AG04450 (cell line): ENCODE measurements at regions not wholly inside any gene's neighbourhood (a gene's known extent, or its start where the extent isn't known, plus 50 kb on each side); places are given as distances from the start of the nearest gene placed in this dataset.
A peak's percentile ranks its signal among the peaks of the same experiment; 100 is the strongest.

Source experiments
- CTCF ChIA-PET: fragments of 300-600, 350-600 bp; formaldehyde crosslinking; extraction: SDS; loops from one replicate; lab custom pipeline; 2022; ENCODE audit warnings: antibody characterized with exemption, inconsistent platforms; lab: Charles Lee
- POLR2A ChIA-PET: fragments of 350-600 bp; formaldehyde crosslinking; extraction: SDS; loops from one replicate; lab custom pipeline; 2021; ENCODE audit warnings: antibody characterized with exemption, inconsistent platforms; lab: Yijun Ruan, JAX
- DNase-seq: peaks from one replicate; pipeline ENCODE4 v3.0.0-alpha.2; 2011; ENCODE audit warnings: low read depth, low spot score
- H3K27ac ChIP-seq: one replicate; pipeline ENCODE4 v1.5.1; 2012; ENCODE audit warnings: low read depth, low read length, control low read depth
- H3K27me3 ChIP-seq: one replicate; pipeline ENCODE4 v1.6.0; 2012; ENCODE audit warnings: low read length; ENCODE audit not compliant: control insufficient read depth, insufficient read depth
- H3K4me3 ChIP-seq: 2 replicates; pipeline ENCODE4 v1.5.1; 2011; ENCODE audit warnings: mild to moderate bottlenecking, low read depth, low read length, control low read depth
- H3K9me3 ChIP-seq: 2 replicates; pipeline ENCODE4 v1.5.1; 2012; ENCODE audit warnings: low read length; ENCODE audit not compliant: control insufficient read depth, insufficient read depth
- CTCF ChIP-seq: IDR thresholded peaks from 2 replicates; pipeline ENCODE4 v1.5.1; 2011; ENCODE audit warnings: low read depth, low read length, control low read depth, inconsistent platforms

GRCh38 chr2:157093666-157094065 lies 163.8 kb upstream of the GALNT5 start:
- CTCF ChIA-PET = interaction anchor here (0.9 to 1.0 kb wide), 3 partner anchors 57 to 759 kb away, joined by 3 to 5 read pairs (median 4); no protein-coding TSS in a partner anchor

GRCh38 chr2:157105372-157105771 lies 152.1 kb upstream of the GALNT5 start:
- CTCF ChIA-PET = no interaction called here
- no peak for DNase-seq
- Histone ChIP-seq H3K27ac (no peak overlapping the region), H3K4me3 (no peak overlapping the region), H3K27me3 (no peaks in the 10 kb centered on the region), H3K9me3 (no peaks in the 10 kb centered on the region)
- TF ChIP-seq CTCF = no peak
- POLR2A ChIA-PET = no interaction called here

More at GRCh38 chr2:157093666-157094065, 163.8 kb upstream of the GALNT5 start:
- Histone ChIP-seq H3K4me3 (no peak overlapping the region), H3K9me3 (no peaks in the 10 kb centered on the region), H3K27me3 (no peaks in the 10 kb centered on the region), H3K27ac (no peak overlapping the region)
- TF ChIP-seq CTCF = no peak
- POLR2A ChIA-PET = no interaction called here
- DNase-seq = no peak

GRCh38 chr2:157106950-157107349 lies 150.6 kb upstream of the GALNT5 start:
- no peak for DNase-seq
- H3K27ac ChIP-seq = no peak overlapping the region
- no peaks in the 10 kb centered on the region for H3K9me3 ChIP-seq
- no peaks in the 10 kb centered on the region for H3K27me3 ChIP-seq
- no peak for TF ChIP-seq CTCF
- no peak overlapping the region for H3K4me3 ChIP-seq
- ChIA-PET CTCF (no interaction called here), POLR2A (no interaction called here)

GRCh38 chr2:157107460-157107859 lies 150.0 kb upstream of the GALNT5 start:
- H3K27ac ChIP-seq = no peak overlapping the region
- POLR2A ChIA-PET = no interaction called here
- no peaks in the 10 kb centered on the region for H3K9me3 ChIP-seq
- TF ChIP-seq CTCF = no peak
- CTCF ChIA-PET = no interaction called here
- H3K27me3 ChIP-seq = no peaks in the 10 kb centered on the region
- no peak for DNase-seq
- H3K4me3 ChIP-seq = no peak overlapping the region

GRCh38 chr2:157107877-157108276 lies 149.6 kb upstream of the GALNT5 start:
- no peaks in the 10 kb centered on the region for H3K27me3 ChIP-seq
- DNase-seq = peak; percentile 30
- TF ChIP-seq CTCF = no peak
- no peak overlapping the region for H3K4me3 ChIP-seq
- no peaks in the 10 kb centered on the region for H3K9me3 ChIP-seq
- ChIA-PET POLR2A (no interaction called here), CTCF (no interaction called here)
- H3K27ac ChIP-seq = no peak overlapping the region
